ENCODE measurements at regions not wholly inside any gene's neighbourhood (a gene's known extent, or its start where the extent isn't known, plus 50 kb on each side); places are given as distances from the start of the nearest gene placed in this dataset.

DNA sequence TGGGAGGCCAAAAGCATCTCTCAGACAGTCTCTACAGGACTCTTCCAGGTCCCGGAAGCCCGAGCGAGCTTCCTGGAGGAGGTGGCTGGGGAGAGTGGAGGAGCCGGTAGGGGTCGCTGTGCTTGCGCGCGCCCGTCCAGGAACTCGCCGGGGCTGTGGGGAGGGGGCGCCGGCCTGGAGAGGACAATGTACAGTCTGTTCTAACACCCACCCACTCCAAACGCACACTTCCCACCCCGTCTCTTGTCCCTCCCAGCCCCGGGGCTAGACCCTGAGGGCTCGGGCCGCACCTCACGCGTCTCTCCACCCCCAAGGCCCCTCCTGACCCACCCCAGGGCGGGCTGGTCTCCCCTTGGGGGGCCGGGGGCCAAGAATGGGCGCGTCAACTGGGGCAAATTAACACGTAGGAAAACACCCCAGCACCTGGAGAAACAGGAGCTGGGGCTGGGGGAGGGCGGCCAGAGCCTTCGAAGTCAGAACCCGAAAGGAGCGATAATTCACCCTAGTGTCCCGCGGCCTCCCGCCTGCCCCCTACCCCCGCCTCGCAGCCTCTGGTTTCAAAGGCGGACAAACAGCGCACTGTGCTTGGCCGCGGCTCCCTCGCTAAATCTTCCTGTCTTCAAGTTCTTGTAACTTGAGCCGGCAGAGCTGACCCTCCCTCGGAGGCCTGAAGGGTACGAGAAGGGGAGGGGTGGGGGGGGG, 103.2 kb upstream of the FOXP4 start:
- TF ChIP-seq EZH2 (IDR thresholded peaks at IDR 0.05) (no peak), POLR2AphosphoS5 (IDR thresholded peaks at IDR 0.05; ENCODE audit: borderline replicate concordance, low read depth, low read length) (no peak), FOXP2 (optimal IDR thresholded peaks at IDR 0.05; ENCODE audit: control extremely low read depth, extremely low read length, insufficient read depth) (no peak)
